ENCODE measurements at regions not wholly inside any gene's neighbourhood (a gene's known extent, or its start where the extent isn't known, plus 50 kb on each side); places are given as distances from the start of the nearest gene placed in this dataset.

DNA sequence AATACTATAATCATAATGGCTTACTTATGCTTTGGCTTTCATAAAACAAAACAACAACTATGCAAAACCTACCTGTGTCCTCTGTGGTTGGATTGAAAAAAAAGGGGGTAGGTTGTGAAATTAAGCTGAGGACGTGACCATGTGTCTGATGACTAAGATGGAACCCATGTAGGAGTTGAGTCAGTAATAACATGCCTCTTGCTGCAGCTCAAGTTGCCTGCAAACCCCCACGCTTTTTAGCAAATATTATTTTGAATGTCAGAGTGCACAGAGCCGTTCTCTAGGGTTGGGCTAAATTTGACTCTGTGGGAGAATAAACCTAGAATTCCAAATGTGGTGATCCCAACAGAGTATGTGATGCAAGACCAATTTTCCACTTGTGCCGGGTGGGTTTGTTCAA lies 209.3 kb downstream of the KCNRG start:
- peaks cover 19% of the 10 kb centered on the region for H3K4me1 ChIP-seq (ENCODE audit: insufficient read depth)
- in situ Hi-C loops (cut with MboI), result no loop called here
- no peak overlapping the region for H2AFZ ChIP-seq
- no peak overlapping the region for H3K4me2 ChIP-seq (ENCODE audit: unreplicated experiment)
- no peaks in the 10 kb centered on the region for H4K20me1 ChIP-seq (ENCODE audit: insufficient read depth)
- H3K9ac ChIP-seq, result no peak overlapping the region
- no peaks in the 10 kb centered on the region for H3K9me2 ChIP-seq (ENCODE audit: insufficient read depth)
- no peaks in the 10 kb centered on the region for H3K27me3 ChIP-seq (replicated peaks; ENCODE audit: insufficient read depth)
- no peaks in the 10 kb centered on the region for H3K79me2 ChIP-seq (ENCODE audit: insufficient read depth)
- H3K36me3 ChIP-seq (ENCODE audit: low read depth), result no peaks in the 10 kb centered on the region
- WGBS, 2 experiments (ENCODE audit: low coverage in 1 of 2, low lambda C conversion rate in 2 of 2, missing lambda C conversion rate in 2 of 2), result 44 to 53% methylated on average over 4 of the region's 4 CpGs
- H3K4me3 ChIP-seq, result no peak overlapping the region
- TF ChIP-seq EZH2phosphoT487 (IDR thresholded peaks at IDR 0.05; ENCODE audit: insufficient read depth, low read depth) (no peak), EZH2 (IDR thresholded peaks at IDR 0.05; ENCODE audit: insufficient read depth, poor library complexity, severe bottlenecking) (no peak)
- H3K9me3 ChIP-seq (ENCODE audit: low read depth), result no peaks in the 10 kb centered on the region
- peaks cover 17% of the 10 kb centered on the region for H3F3A ChIP-seq (ENCODE audit: insufficient read depth)
- DNase-seq, result peak; percentile 61
- H3K27ac ChIP-seq, result no peak overlapping the region

DNA sequence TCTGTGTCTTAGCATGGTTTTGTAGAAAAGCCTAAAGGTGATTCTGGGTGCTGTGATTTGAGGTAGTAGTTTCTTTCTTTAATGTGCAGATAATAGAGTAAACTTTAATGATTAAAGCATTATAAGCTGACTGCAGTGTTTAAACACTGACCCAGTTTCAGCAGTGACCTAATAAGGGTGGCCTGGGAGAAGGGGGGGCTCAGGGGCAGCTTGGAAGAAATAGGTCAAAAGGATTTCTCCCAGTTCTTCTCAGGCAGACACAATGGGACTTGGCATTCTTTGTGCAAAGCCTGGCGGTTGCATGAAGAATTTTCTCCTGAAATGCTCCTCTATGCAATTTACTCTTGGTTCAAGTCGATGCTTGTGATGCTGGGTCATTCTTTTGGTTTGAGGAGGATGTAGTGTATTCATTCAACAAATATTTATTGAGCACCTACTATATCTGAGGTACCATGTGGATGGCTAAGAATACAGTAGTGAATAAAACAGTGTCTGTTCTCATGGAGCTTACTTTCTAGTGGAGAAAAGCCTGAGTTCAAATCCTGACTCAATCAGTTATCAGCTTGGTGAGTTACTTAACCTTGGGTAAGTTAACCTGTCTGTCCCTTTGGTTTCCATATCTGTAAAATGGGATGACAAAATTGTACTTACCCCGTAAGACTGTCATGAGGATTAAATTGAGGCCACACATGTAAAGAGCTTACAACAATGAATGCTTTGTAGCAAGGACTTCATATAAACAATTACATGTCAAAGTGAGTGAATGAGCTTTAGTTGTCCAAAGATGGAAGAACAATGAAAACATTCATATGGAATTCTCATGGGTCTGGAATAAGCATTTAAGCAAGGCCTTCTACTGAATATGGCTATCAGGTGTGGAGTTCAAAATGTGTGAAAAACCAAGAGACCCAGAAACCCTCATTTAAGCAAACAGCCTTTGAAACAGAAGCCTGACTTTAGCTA lies 210.2 kb downstream of the KCNRG start:
- no peak overlapping the region for H3K27ac ChIP-seq
- no peaks in the 10 kb centered on the region for H3K9me3 ChIP-seq (ENCODE audit: low read depth)
- no peak overlapping the region for H2AFZ ChIP-seq
- H3K79me2 ChIP-seq (ENCODE audit: insufficient read depth), result no peaks in the 10 kb centered on the region
- no peaks in the 10 kb centered on the region for H4K20me1 ChIP-seq (ENCODE audit: insufficient read depth)
- peaks cover 21% of the 10 kb centered on the region for H3F3A ChIP-seq (ENCODE audit: insufficient read depth)
- no peak for DNase-seq
- 85 to 92% methylated on average over 3 of the region's 3 CpGs for WGBS, 2 experiments (ENCODE audit: low coverage in 1 of 2, low lambda C conversion rate in 2 of 2, missing lambda C conversion rate in 2 of 2)
- in situ Hi-C loops (cut with MboI), result no loop called here
- H3K27me3 ChIP-seq (replicated peaks; ENCODE audit: insufficient read depth), result no peaks in the 10 kb centered on the region
- H3K9ac ChIP-seq, result no peak overlapping the region
- H3K36me3 ChIP-seq (ENCODE audit: low read depth), result no peaks in the 10 kb centered on the region
- TF ChIP-seq EZH2 (IDR thresholded peaks at IDR 0.05; ENCODE audit: insufficient read depth, poor library complexity, severe bottlenecking) (no peak), EZH2phosphoT487 (IDR thresholded peaks at IDR 0.05; ENCODE audit: insufficient read depth, low read depth) (no peak)
- H3K4me3 ChIP-seq, result no peak overlapping the region
- peaks cover 26% of the 10 kb centered on the region for H3K4me1 ChIP-seq (ENCODE audit: insufficient read depth)
- no peaks in the 10 kb centered on the region for H3K9me2 ChIP-seq (ENCODE audit: insufficient read depth)
- no peak overlapping the region for H3K4me2 ChIP-seq (ENCODE audit: unreplicated experiment)

DNA sequence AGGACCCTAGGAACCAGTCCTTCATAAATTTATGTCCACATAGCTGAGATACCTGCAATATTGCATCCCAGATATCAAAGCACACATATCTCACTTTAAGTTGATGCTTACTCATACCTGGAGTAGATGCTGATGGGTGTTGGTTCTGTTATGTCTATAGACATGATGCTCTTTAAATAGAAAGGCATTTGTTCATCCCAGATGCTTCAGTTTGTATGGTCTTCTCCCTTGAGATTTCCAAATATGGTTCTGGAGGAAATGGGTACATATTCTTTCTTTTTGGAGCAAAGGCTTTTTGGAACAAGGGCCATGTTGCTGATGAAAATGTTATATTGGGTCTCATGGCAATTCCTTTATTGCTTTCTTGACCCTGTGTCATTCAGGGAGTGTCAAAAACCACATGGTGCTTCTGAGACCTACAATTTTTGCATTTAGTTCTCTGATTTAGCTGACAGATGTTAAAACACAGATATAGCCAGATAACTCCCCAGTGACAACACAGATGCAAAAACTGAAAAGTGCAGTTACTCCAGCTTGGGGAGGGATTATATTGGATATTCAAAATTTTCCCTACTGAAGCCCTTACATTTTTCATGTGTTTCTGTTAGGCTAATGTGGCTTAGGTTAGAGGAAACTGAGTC lies 211.4 kb downstream of the KCNRG start:
- DNase-seq, result no peak
- Histone ChIP-seq H3K9me3 (ENCODE audit: low read depth) (no peaks in the 10 kb centered on the region), H3F3A (ENCODE audit: insufficient read depth) (peaks cover 24% of the 10 kb centered on the region), H3K27ac (no peak overlapping the region), H4K20me1 (ENCODE audit: insufficient read depth) (no peaks in the 10 kb centered on the region), H3K4me2 (ENCODE audit: unreplicated experiment) (no peak overlapping the region), H3K4me3 (no peak overlapping the region), H3K79me2 (ENCODE audit: insufficient read depth) (no peaks in the 10 kb centered on the region), H3K36me3 (ENCODE audit: low read depth) (no peaks in the 10 kb centered on the region), H3K9me2 (ENCODE audit: insufficient read depth) (no peaks in the 10 kb centered on the region), H2AFZ (no peak overlapping the region), H3K9ac (no peak overlapping the region), H3K4me1 (ENCODE audit: insufficient read depth) (peaks cover 28% of the 10 kb centered on the region), H3K27me3 (replicated peaks; ENCODE audit: insufficient read depth) (no peaks in the 10 kb centered on the region)
- no peak for TF ChIP-seq EZH2phosphoT487 (IDR thresholded peaks at IDR 0.05; ENCODE audit: insufficient read depth, low read depth)
- no peak for TF ChIP-seq EZH2 (IDR thresholded peaks at IDR 0.05; ENCODE audit: insufficient read depth, poor library complexity, severe bottlenecking)
- in situ Hi-C loops (cut with MboI), result no loop called here

DNA sequence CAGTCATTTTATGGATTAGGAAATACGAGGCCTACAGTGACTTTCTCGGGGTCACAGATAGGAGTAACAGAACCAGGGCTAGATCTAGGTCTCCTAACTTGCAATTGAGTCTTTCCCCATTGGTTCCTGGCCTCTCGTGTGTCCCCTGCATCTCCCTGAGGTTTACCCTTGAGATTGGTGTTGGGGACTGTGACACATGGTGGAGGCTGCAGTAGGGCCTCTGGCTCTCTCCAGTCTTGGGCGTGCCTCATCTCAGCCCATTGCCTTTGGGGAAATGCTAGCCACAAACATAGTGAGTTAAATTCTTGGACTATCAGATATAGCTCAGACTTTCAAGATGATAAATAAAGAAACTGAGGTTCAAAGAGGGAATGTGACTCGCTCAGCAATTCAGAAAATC lies 212.1 kb downstream of the KCNRG start:
- Histone ChIP-seq H3K4me1 (ENCODE audit: insufficient read depth) (peaks cover 23% of the 10 kb centered on the region), H3K9ac (no peak overlapping the region), H3K9me2 (ENCODE audit: insufficient read depth) (no peaks in the 10 kb centered on the region), H2AFZ (no peak overlapping the region), H3K4me3 (no peak overlapping the region), H3K4me2 (ENCODE audit: unreplicated experiment) (no peak overlapping the region), H3K27me3 (replicated peaks; ENCODE audit: insufficient read depth) (no peaks in the 10 kb centered on the region), H3K27ac (no peak overlapping the region), H3K9me3 (ENCODE audit: low read depth) (no peaks in the 10 kb centered on the region), H3F3A (ENCODE audit: insufficient read depth) (peaks cover 17% of the 10 kb centered on the region), H3K36me3 (ENCODE audit: low read depth) (no peaks in the 10 kb centered on the region), H4K20me1 (ENCODE audit: insufficient read depth) (no peaks in the 10 kb centered on the region), H3K79me2 (ENCODE audit: insufficient read depth) (no peaks in the 10 kb centered on the region)
- in situ Hi-C loops (cut with MboI), result no loop called here
- 74 to 83% methylated on average over 5 of the region's 5 CpGs for WGBS, 2 experiments (ENCODE audit: low coverage in 1 of 2, low lambda C conversion rate in 2 of 2, missing lambda C conversion rate in 2 of 2)
- no peak for DNase-seq
- TF ChIP-seq EZH2phosphoT487 (IDR thresholded peaks at IDR 0.05; ENCODE audit: insufficient read depth, low read depth), result no peak
- no peak for TF ChIP-seq EZH2 (IDR thresholded peaks at IDR 0.05; ENCODE audit: insufficient read depth, poor library complexity, severe bottlenecking)

All from GM23248 (cell line).